C4-2B (cell line): ENCODE measurements at regions not wholly inside any gene's neighbourhood (a gene's known extent, or its start where the extent isn't known, plus 50 kb on each side); places are given as distances from the start of the nearest gene placed in this dataset.

Source experiments
- H3K27ac ChIP-seq: fragments of 450-650 bp; 2 replicates; pipeline ENCODE4 v1.5.1; 2017
- CTCF ChIP-seq: fragments of 450-650 bp; conservative IDR thresholded peaks from 2 replicates; pipeline ENCODE4 v1.5.1; 2017; ENCODE audit warnings: mild to moderate bottlenecking
- ZFX ChIP-seq: fragments of 450-650 bp; IDR thresholded peaks from 2 replicates; pipeline ENCODE4 v1.6.1; 2017

DNA sequence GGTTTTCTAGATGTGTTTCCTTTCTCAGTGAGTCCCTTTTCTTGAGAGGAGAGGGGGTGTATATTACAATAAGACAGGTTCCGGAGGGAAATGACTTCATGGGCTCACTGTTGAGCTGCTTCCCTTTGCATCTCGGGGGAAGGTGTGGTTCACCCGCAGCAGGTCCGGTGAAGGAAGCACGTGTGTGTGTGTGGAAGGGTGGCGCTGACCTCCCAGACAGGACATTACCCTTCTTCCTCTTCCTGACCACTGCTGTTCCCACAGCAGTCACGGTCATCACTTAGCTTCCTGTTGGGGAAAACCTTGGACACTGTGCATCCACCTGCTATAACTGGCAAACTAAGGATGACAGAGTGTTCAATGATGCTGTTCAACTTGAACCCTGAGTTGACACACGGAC lies 83.6 kb downstream of the PLEKHG1 start:
- no peak overlapping the region for H3K27ac ChIP-seq

DNA sequence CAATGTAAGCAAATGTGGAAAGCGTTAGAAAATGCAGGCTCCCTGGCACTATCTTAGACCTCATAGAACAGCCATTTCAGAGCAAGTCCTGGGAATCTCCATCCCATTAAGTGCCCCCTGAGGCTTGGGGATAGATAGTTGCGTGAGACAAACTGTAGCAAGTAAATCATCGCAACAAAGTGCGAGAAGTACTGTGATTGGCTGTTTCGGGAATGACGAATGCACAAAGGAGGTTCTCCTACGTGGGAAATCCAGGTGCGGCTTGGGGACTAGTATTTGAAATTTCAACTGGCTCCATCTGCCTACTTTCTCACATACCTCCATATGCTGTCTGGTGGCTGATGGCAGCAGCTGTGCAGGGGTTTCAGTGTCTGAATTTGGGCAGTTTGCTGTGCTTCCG lies 84.5 kb downstream of the PLEKHG1 start:
- TF ChIP-seq CTCF (no peak), ZFX (no peak)
- H3K27ac ChIP-seq: no peak overlapping the region

More for the DNA sequence above, 83.6 kb downstream of the PLEKHG1 start:
- TF ChIP-seq CTCF (no peak), ZFX (no peak)

DNA sequence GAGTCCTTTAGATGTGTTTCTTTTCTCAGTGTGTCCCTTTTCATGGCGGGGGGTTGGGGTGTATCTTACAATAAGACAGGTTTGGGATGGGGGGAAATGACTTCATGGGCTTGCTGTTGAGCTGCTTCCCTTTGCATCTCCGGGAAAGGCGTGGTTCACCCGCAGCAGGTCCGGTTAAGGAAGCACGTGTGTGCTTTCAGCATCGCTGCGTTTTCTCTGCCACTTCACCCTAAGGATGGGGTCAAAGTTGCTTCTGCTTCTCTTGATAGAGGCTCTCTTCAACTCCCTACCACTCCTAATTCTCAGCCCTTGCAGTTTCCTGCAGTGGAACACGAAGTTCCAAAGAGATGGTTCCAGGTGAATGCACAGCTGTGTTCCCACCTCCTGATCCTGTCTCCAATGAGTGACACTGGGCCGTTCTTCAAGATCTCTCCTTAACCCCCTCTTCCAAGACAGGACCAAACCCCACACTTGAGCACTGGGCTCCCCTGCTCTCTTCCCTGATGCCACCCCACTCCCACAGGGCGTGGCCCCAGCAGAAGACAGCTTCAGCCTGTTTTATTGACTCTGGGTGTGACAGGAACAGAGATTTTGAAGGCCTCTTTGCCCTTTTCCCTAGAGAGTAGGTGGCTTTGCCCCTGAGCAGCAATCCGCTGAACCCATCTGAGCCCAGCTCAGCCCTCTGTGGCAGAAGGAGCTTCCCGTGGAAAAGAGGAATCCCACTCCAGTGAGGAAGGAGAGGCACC lies 85.2 kb downstream of the PLEKHG1 start:
- H3K27ac ChIP-seq: no peak overlapping the region
- TF ChIP-seq ZFX (no peak), CTCF (no peak)

DNA sequence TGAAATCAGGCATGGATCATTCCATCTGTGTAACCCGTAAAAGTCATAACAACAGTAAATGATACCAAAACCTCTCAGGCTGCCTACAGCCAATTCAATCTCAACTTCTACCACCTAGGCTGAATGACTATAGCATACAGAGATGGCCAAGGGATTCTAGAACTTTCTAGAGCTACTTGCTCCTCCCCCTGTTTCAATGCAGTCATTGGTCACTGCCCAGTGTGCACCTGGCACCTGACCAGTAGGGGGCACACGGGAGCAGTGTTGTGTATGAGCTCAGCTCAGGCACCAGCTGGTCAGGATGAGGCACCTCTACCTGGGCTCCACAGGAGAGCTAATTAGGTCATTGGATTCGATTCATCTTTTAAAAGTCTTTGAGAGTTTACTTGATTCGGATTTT lies 86.2 kb downstream of the PLEKHG1 start:
- no peak overlapping the region for H3K27ac ChIP-seq
- TF ChIP-seq CTCF (peak; percentile 76), ZFX (no peak)

- TF ChIP-seq ZFX (no peak), CTCF (no peak)
- no peak overlapping the region for H3K27ac ChIP-seq
Observed at GRCh38 chr6:150686566-150686965, 86.9 kb downstream of the PLEKHG1 start.

DNA sequence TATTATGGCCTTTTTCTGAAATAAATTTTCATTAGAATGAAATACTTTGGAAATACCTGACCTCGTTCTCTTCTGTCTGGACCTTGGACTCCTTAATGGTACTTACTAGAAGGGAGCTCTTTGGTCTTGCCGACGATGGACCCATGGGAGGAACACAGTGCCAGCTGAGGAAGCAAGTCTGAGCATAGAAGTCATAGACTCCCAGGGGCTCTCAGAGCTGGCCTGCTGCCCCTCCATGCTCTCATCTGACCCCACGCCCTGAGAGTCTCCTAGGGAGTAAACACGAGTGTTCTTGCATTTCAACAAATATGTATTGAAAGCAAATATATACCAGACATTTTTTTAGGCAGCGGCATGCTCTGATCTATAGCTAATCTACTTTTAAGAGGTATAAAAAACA lies 87.8 kb downstream of the PLEKHG1 start:
- no peak overlapping the region for H3K27ac ChIP-seq
- no peak for TF ChIP-seq ZFX
- TF ChIP-seq CTCF: no peak

GRCh38 chr6:150689900-150690590 lies 90.4 kb downstream of the PLEKHG1 start:
- H3K27ac ChIP-seq: no peak overlapping the region
- TF ChIP-seq ZFX (no peak), CTCF (no peak)
